ENCODE measurements at regions not wholly inside any gene's neighbourhood (a gene's known extent, or its start where the extent isn't known, plus 50 kb on each side); places are given as distances from the start of the nearest gene placed in this dataset.

- no peak for DNase-seq
Observed at GRCh38 chr18:57991552-57991951, 52.5 kb upstream of the NEDD4L start.

- no peak for DNase-seq
Observed at GRCh38 chr18:57989536-57989935, 54.5 kb upstream of the NEDD4L start.

DNA sequence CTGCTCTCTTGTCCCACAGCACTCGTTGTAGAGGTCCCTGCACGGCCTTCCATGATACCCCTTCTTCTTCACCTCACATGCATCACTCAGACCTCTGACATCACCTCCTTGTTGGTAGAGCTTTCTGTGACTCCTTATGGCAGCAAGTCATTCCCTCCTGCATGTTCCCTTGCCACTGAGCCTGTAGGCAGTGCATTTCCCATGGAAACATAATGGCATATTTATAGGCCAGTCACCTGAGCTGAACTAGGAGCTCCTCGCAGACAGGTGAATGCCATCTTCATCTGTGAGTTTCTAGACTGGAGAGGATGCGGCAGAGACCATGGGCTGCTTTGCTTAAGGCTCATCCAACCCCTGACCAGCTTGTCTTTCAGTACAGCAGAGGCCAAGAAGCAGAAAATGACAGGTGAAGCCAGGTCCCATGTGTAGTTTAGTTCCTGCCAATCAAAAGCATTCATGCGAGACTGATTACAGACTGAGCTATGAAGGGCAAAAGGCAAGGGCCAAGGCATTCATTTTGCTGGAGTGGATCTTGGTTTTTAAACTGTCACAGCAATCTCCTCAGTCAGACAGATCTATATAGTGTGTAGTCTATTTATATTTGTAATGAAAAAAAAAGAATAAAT is 59.4 kb upstream of the NEDD4L start:
- no peak for DNase-seq

GRCh38 chr18:57983965-57984364 is 60.1 kb upstream of the NEDD4L start:
- DNase-seq: no peak

- DNase-seq: no peak
Observed at GRCh38 chr18:57983472-57983871, 60.6 kb upstream of the NEDD4L start.

- no peak for DNase-seq
Observed at GRCh38 chr18:57982372-57983021, 61.5 kb upstream of the NEDD4L start.

GRCh38 chr18:57981308-57982028 is 62.6 kb upstream of the NEDD4L start:
- DNase-seq: no peak

DNA sequence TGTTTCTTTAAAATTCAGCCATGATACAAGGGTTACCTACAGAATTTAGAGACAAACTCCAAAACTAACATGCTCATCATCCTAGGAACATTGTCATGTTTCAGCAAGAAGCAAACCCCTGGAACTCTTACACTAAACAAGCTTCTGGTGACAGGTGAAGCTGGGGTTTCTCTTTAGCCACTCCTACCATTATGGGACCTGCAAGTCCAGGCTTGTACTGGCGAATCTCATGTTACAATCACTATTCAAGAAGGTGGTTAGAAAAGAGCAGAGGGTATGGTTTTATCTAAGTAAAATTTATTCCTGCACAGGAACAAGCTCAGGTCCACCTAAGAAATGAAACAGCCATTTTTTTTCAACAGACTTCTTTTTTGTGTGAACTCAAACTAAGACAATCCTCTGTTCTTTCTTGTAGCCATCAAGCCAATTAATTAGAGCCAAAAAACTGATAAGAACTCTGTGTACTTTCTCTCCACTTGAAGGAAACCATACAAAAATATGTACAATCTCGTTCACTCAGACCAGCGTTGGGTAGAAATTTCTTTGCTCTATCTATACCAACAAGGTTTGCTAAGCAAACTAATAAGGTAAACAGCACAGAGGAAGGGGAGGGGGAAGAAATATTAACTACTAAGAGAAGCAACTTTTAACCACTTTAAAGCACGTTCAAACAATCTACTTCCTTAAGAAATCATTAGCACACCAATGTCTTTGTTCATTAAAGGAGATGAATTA is 63.3 kb upstream of the NEDD4L start:
- DNase-seq: no peak

GRCh38 chr18:57976230-57976773 is 67.7 kb upstream of the NEDD4L start:
- no peak for DNase-seq

DNA sequence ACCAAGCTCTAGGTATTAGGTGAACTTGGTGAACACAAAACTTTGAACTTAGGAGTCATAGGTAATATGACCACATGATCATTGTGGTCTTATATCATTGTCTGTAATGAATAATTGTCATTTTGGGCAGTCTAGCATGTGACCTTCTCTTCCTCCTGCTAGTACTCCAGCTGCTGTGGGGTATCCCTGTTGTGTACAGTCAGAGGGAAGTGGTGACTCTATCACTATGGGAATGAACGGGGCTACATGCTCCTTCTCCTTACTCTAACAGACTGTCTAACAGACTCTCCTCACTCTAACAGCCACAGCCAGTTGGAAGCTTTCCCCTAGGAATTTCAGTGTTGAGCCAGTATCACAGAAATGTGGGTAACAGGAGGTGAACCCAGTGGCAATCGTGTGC is 68.2 kb upstream of the NEDD4L start:
- no peak for DNase-seq

- no peak for DNase-seq
Observed at GRCh38 chr18:57974585-57975265, 69.3 kb upstream of the NEDD4L start.

DNA sequence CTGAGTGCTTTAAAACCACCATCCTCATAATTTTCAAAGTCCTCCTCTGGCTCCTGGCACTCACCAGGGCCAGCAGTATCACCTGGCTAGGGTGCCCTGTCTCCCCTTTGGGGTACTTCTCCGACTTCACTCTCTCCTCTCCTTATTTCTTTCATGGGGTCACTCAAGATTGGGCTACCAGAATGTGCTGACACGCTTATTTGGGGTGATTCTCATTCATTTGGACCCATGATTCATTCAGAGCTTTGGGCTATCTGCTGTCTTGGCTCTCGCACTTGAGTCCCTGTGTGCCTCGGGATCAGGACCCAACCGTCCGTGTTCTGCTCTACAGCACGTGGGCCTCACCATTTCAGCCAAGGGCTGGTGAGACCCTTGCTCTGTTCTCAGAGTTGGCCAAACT is 70.1 kb upstream of the NEDD4L start:
- DNase-seq: no peak

- DNase-seq: no peak
Observed at GRCh38 chr18:57970356-57971095, 73.5 kb upstream of the NEDD4L start.

DNA sequence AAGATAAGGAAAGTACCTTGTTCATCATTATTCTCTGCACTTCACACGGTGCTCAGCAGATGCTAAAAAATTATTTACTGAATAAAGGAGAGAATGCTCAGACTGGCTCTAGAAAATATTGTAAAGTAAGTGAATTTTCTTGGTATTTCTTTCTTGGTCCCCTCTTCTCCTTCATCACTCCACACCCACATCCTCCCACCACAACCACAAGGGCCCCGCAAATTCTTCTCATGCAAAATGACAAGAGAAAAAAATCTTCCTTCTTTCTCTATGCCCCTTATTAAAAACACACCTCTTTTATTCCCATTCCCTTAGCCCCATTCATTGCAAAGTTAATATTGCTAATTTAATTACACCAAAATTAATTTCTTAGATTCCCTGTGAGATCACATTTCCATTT is 74.2 kb upstream of the NEDD4L start:
- DNase-seq: no peak

GRCh38 chr18:57965246-57965645 is 78.8 kb upstream of the NEDD4L start:
- DNase-seq: no peak

GRCh38 chr18:57961876-57962505 is 82.0 kb upstream of the NEDD4L start:
- no peak for DNase-seq

DNA sequence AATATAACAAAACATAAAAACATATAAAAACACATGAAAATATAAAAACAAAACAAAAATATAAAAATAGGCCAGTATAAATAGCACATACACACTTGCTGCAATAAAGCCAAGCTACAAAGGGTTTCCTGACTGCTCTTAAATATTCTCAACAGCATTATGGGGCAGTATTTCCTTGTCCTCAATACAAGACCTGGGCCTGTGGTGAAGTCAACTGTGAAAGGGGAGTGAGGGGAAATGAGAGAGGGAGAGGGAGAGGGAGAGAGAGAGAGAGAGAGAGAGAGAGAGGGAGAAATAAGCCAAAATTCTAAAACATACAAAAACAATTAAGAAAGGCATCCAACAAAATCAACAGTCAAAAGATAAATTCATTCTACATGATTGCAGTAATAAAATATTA is 82.6 kb upstream of the NEDD4L start:
- DNase-seq: no peak

- DNase-seq: peak; percentile 64
Observed at GRCh38 chr18:57959278-57959677, 84.7 kb upstream of the NEDD4L start.

GRCh38 chr18:57957210-57957609 is 86.8 kb upstream of the NEDD4L start:
- no peak for DNase-seq

- no peak for DNase-seq
Observed at GRCh38 chr18:57956491-57956890, 87.5 kb upstream of the NEDD4L start.

- DNase-seq: no peak
Observed at GRCh38 chr18:57954935-57955334, 89.1 kb upstream of the NEDD4L start.

DNA sequence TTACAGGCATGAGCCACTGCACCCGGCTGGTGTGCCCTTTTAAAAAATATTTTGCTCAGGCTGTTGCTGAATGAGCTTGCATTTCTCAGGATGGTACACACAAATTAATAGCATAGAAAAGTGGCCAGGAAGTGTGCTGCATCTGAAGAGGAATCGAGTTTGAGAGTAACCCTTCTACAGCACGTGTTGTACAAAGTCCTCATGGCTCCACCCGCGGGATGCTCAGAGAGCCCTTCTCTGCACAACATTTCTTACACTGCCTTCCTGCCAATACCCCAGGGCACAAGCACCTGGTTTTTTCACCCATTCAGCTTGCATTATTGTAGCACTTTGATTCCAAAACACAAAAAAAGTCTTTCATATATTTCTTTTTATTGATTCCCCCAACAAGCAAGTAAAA is 90.1 kb upstream of the NEDD4L start:
- no peak for DNase-seq
